Mesenchymal stem cell (in vitro differentiated cells and primary cell): ENCODE measurements at regions not wholly inside any gene's neighbourhood (a gene's known extent, or its start where the extent isn't known, plus 50 kb on each side); places are given as distances from the start of the nearest gene placed in this dataset.
"Not testable (repeated sequence)": the region's sequence is repeated elsewhere in the genome, so short reads cannot be mapped to it uniquely, and the experiment has no call there.

ENCODE experiments used
- DNase-seq: peaks from one replicate; pipeline ENCODE4 v3.0.0-alpha.2; 2013
- H2AFZ ChIP-seq: one replicate; pipeline ENCODE4 v1.6.1; 2013; ENCODE audit warnings: low read depth, mild to moderate bottlenecking, control low read depth, inconsistent platforms, low read length, moderate library complexity
- H2AK5ac ChIP-seq: 2 replicates; pipeline ENCODE4 v1.6.1; 2013; ENCODE audit warnings: low read length, moderate library complexity, mild to moderate bottlenecking, inconsistent platforms; ENCODE audit not compliant: severe bottlenecking
- H2BK120ac ChIP-seq: one replicate; pipeline ENCODE4 v1.6.1; 2013; ENCODE audit warnings: low read depth, mild to moderate bottlenecking, inconsistent platforms, low read length, moderate library complexity
- H2BK12ac ChIP-seq, 2 experiments: one replicate each; pipeline ENCODE4 v1.6.1; 2013; ENCODE audit warnings: inconsistent platforms in 2 of 2, low read length in 2 of 2, mild to moderate bottlenecking in 2 of 2, moderate library complexity in 2 of 2, control low read depth in 1 of 2
- H2BK15ac ChIP-seq: one replicate; pipeline ENCODE4 v1.6.1; 2013; ENCODE audit warnings: mild to moderate bottlenecking, low read depth, inconsistent platforms; ENCODE audit not compliant: poor library complexity, severe bottlenecking
- H2BK5ac ChIP-seq: 2 replicates; pipeline ENCODE4 v1.6.1; 2013; ENCODE audit warnings: low read depth, mild to moderate bottlenecking, low read length, control low read depth, inconsistent platforms; ENCODE audit not compliant: poor library complexity, severe bottlenecking
- H3K14ac ChIP-seq, 2 experiments: one replicate each; pipeline ENCODE4 v1.6.1; 2013; ENCODE audit warnings: inconsistent platforms in 2 of 2, low read length in 2 of 2, control low read depth in 1 of 2, mild to moderate bottlenecking in 1 of 2, moderate library complexity in 1 of 2
- H3K18ac ChIP-seq, 2 experiments: one replicate each; pipeline ENCODE4 v1.6.1; 2013; ENCODE audit warnings: inconsistent platforms in 2 of 2, low read length in 2 of 2, control low read depth in 1 of 2, low read depth in 1 of 2, mild to moderate bottlenecking in 1 of 2
- H3K23ac ChIP-seq, 2 experiments: one replicate each; pipeline ENCODE4 v1.6.1; 2013; ENCODE audit warnings: inconsistent platforms in 2 of 2, low read length in 2 of 2, mild to moderate bottlenecking in 2 of 2, moderate library complexity in 2 of 2, control low read depth in 1 of 2
- H3K27ac ChIP-seq: 2 replicates; pipeline ENCODE4 v1.5.1; 2013; ENCODE audit warnings: mild to moderate bottlenecking, moderate library complexity, low read length, control low read depth, inconsistent platforms; ENCODE audit not compliant: poor library complexity, severe bottlenecking
- H3K27me3 ChIP-seq, 2 experiments: 2 replicates each; pipeline versions ENCODE4 v1.6.1 to v1.7.0; 2013; ENCODE audit warnings: low read length in 2 of 2, mild to moderate bottlenecking in 2 of 2, moderate library complexity in 2 of 2, control low read depth in 1 of 2, inconsistent platforms in 1 of 2; ENCODE audit not compliant: control insufficient read depth in 1 of 2, insufficient read depth in 1 of 2
- H3K36me3 ChIP-seq, 2 experiments: 2 replicates each; pipeline versions ENCODE4 v1.6.1 to v1.7.0; 2013; ENCODE audit warnings: low read length in 2 of 2, control low read depth in 1 of 2, inconsistent platforms in 1 of 2, low read depth in 1 of 2, mild to moderate bottlenecking in 1 of 2; ENCODE audit not compliant: insufficient read depth in 2 of 2, control insufficient read depth in 1 of 2
- H3K4ac ChIP-seq, 2 experiments: one replicate each; pipeline ENCODE4 v1.6.1; 2013; ENCODE audit warnings: inconsistent platforms in 2 of 2, low read length in 2 of 2, mild to moderate bottlenecking in 2 of 2, moderate library complexity in 2 of 2, control low read depth in 1 of 2, low read depth in 1 of 2
- H3K4me1 ChIP-seq: 2 replicates; pipeline ENCODE4 v1.6.1; 2013; ENCODE audit warnings: low read depth, low read length, control low read depth; ENCODE audit not compliant: control insufficient read depth, insufficient read depth
- H3K4me2 ChIP-seq: 2 replicates; pipeline ENCODE4 v1.6.1; 2013; ENCODE audit warnings: low read length, mild to moderate bottlenecking, inconsistent platforms; ENCODE audit not compliant: poor library complexity, severe bottlenecking
- H3K4me3 ChIP-seq, 2 experiments: 2 replicates each; pipeline versions ENCODE4 v1.5.1 to v1.7.0; 2013; ENCODE audit warnings: low read length in 2 of 2, mild to moderate bottlenecking in 2 of 2, control low read depth in 1 of 2, low read depth in 1 of 2; ENCODE audit not compliant: insufficient read depth in 1 of 2
- H3K79me1 ChIP-seq: replicated peaks from 2 replicates; pipeline ENCODE4 v1.6.1; 2013; ENCODE audit warnings: mild to moderate bottlenecking, control low read depth, low read length, inconsistent platforms; ENCODE audit not compliant: poor library complexity, severe bottlenecking
- H3K9ac ChIP-seq: 2 replicates; pipeline ENCODE4 v1.7.0; 2013; ENCODE audit warnings: mild to moderate bottlenecking, low read length, moderate library complexity
- H3K9me3 ChIP-seq: 2 replicates; pipeline ENCODE4 v1.7.0; 2013; ENCODE audit warnings: mild to moderate bottlenecking, low read length; ENCODE audit not compliant: control insufficient read depth
- H4K8ac ChIP-seq: one replicate; pipeline ENCODE4 v1.6.1; 2013; ENCODE audit warnings: inconsistent platforms, mild to moderate bottlenecking, low read length, moderate library complexity
- H4K91ac ChIP-seq: one replicate; pipeline ENCODE4 v1.6.1; 2013; ENCODE audit warnings: mild to moderate bottlenecking, low read length, inconsistent platforms
- WGBS: methylation state at CpG from one replicate; pipeline ENCODE4 v1.1.7; 2013; ENCODE audit warnings: mixed read lengths; 5-methylcytosine and 5-hydroxymethylcytosine counted together

DNA sequence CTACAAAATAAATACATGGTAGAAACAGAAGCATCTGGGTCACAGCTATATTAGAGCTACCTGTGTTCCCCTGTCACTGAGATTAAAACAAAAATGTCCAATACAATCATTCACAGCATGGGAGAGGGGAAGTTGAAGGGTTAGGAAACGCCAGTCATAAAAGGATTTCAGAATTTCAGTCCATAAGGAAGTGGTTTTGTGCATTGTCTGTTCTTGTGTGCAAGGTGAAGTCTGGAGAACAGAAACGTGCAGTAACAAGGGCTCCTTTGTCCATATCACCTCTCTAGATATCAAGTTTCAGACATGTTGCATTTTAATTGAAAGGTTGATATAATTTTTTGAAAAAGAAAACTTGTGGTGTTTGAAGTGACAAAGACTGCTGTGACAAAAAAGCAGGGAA, 139.3 kb upstream of the DUSP22 start:
- not testable (repeated sequence) for H3K9ac ChIP-seq, H3K14ac ChIP-seq, H3K4ac ChIP-seq, H3K23ac ChIP-seq, H2AFZ ChIP-seq, H3K4me3 ChIP-seq, H4K91ac ChIP-seq, H2BK15ac ChIP-seq, H4K8ac ChIP-seq, H3K4me1 ChIP-seq, H3K4me2 ChIP-seq, DNase-seq, H2BK5ac ChIP-seq, H2AK5ac ChIP-seq, H2BK12ac ChIP-seq, H3K27ac ChIP-seq, H3K79me1 ChIP-seq, H3K18ac ChIP-seq, H2BK120ac ChIP-seq, H3K9me3 ChIP-seq, H3K36me3 ChIP-seq
- 75% methylated on average over 1 of the region's 2 CpGs for WGBS
- peaks cover 0 to 36% of the 10 kb centered on the region in 2 experiments for H3K27me3 ChIP-seq

GRCh38 chr6:153867-154266, 138.4 kb upstream of the DUSP22 start:
- peak; percentile 38 for DNase-seq
- not testable (repeated sequence) for H2AFZ ChIP-seq, H3K27ac ChIP-seq, H3K79me1 ChIP-seq, H2BK5ac ChIP-seq, H2BK15ac ChIP-seq, H3K9me3 ChIP-seq, H3K9ac ChIP-seq, H2BK12ac ChIP-seq, H4K8ac ChIP-seq, H2AK5ac ChIP-seq, H3K23ac ChIP-seq, H4K91ac ChIP-seq, H3K36me3 ChIP-seq, H3K4me1 ChIP-seq, H3K4me2 ChIP-seq, H3K14ac ChIP-seq, H3K18ac ChIP-seq, H2BK120ac ChIP-seq, H3K4ac ChIP-seq
- Histone ChIP-seq H3K27me3 (peaks cover 0 to 45% of the 10 kb centered on the region in 2 experiments), H3K4me3 (peak overlapping the region in 1 of 2 experiments; percentile 15)
- 49% methylated on average over 3 of the region's 3 CpGs for WGBS

- not testable (repeated sequence) for H2AFZ ChIP-seq, H3K79me1 ChIP-seq, H3K4ac ChIP-seq, H2BK15ac ChIP-seq, H2BK12ac ChIP-seq, H4K91ac ChIP-seq, H3K36me3 ChIP-seq, H2BK120ac ChIP-seq, H3K4me1 ChIP-seq, H3K9me3 ChIP-seq, H3K23ac ChIP-seq, H3K14ac ChIP-seq, H3K18ac ChIP-seq, H3K4me2 ChIP-seq, H4K8ac ChIP-seq, H2AK5ac ChIP-seq, H3K9ac ChIP-seq, H3K27ac ChIP-seq, H2BK5ac ChIP-seq
- peak; percentile 88 for DNase-seq
- Histone ChIP-seq H3K4me3 (peak overlapping the region in 1 of 2 experiments; percentile 15), H3K27me3 (peaks cover 0 to 46% of the 10 kb centered on the region in 2 experiments)
- WGBS, result 62% methylated on average over 7 of the region's 9 CpGs
Observed at GRCh38 chr6:154321-155092, 137.8 kb upstream of the DUSP22 start.

GRCh38 chr6:156010-156409, 136.3 kb upstream of the DUSP22 start:
- Histone ChIP-seq H3K23ac (no peak overlapping the region), H3K14ac (peak overlapping the region in 1 of 2 experiments; percentile 48), H2BK15ac (no peak overlapping the region), H2AK5ac (no peak overlapping the region), H3K9me3 (no peaks in the 10 kb centered on the region), H2BK12ac (no peak overlapping the region), H3K36me3 (no peaks in the 10 kb centered on the region), H2BK120ac (no peak overlapping the region), H2BK5ac (no peak overlapping the region), H3K27ac (no peak overlapping the region), H2AFZ (no peak overlapping the region), H3K4me3 (no peak overlapping the region), H3K18ac (peak overlapping the region in 1 of 2 experiments; percentile 21), H4K8ac (no peak overlapping the region), H3K4ac (no peak overlapping the region), H3K4me1 (no peaks in the 10 kb centered on the region), H4K91ac (no peak overlapping the region), H3K4me2 (no peak overlapping the region), H3K9ac (no peak overlapping the region), H3K79me1 (no peaks in the 10 kb centered on the region), H3K27me3 (peaks cover 0 to 41% of the 10 kb centered on the region in 2 experiments)
- no peak for DNase-seq
- 79% methylated on average over 5 of the region's 5 CpGs for WGBS
